Kidney epithelial cell (primary cell): ENCODE measurements at regions not wholly inside any gene's neighbourhood (a gene's known extent, or its start where the extent isn't known, plus 50 kb on each side); places are given as distances from the start of the nearest gene placed in this dataset.

Source experiments
- DNase-seq: peaks from one replicate; pipeline ENCODE4 v3.0.0-alpha.2; 2010; ENCODE audit warnings: low read depth
- H3K27me3 ChIP-seq: 2 replicates; pipeline ENCODE4 v1.6.0; 2011; ENCODE audit warnings: low read length; ENCODE audit not compliant: control insufficient read depth, insufficient read depth
- H3K36me3 ChIP-seq: 2 replicates; pipeline ENCODE4 v1.5.1; 2011; ENCODE audit warnings: low read length; ENCODE audit not compliant: control insufficient read depth, insufficient read depth
- H3K4me3 ChIP-seq: 2 replicates; pipeline ENCODE4 v1.5.1; 2011; ENCODE audit warnings: low read depth, mild to moderate bottlenecking, control low read depth, low read length
- CTCF ChIP-seq: IDR thresholded peaks from 2 replicates; pipeline ENCODE4 v1.5.1; 2011; ENCODE audit warnings: mild to moderate bottlenecking, moderate library complexity, low read length, control low read depth, inconsistent platforms; ENCODE audit not compliant: insufficient read depth, poor library complexity, severe bottlenecking

- no peaks in the 10 kb centered on the region for H3K27me3 ChIP-seq
- DNase-seq: no peak
- TF ChIP-seq CTCF: no peak
- H3K36me3 ChIP-seq: no peaks in the 10 kb centered on the region
- H3K4me3 ChIP-seq: no peak overlapping the region
These were observed 266.0 kb downstream of the MYCN start for GRCh38 chr2:16206191-16206944.

- TF ChIP-seq CTCF: no peak
- DNase-seq: no peak
- H3K36me3 ChIP-seq: no peaks in the 10 kb centered on the region
- H3K4me3 ChIP-seq: no peak overlapping the region
- H3K27me3 ChIP-seq: no peaks in the 10 kb centered on the region
These were observed 265.3 kb downstream of the MYCN start for GRCh38 chr2:16205631-16206030.

GRCh38 chr2:16204886-16205620 is 264.7 kb downstream of the MYCN start:
- no peak for TF ChIP-seq CTCF
- no peaks in the 10 kb centered on the region for H3K27me3 ChIP-seq
- no peak overlapping the region for H3K4me3 ChIP-seq
- DNase-seq: no peak
- H3K36me3 ChIP-seq: no peaks in the 10 kb centered on the region

- TF ChIP-seq CTCF: no peak
- no peaks in the 10 kb centered on the region for H3K36me3 ChIP-seq
- no peak overlapping the region for H3K4me3 ChIP-seq
- no peak for DNase-seq
- no peaks in the 10 kb centered on the region for H3K27me3 ChIP-seq
These were observed 263.9 kb downstream of the MYCN start for GRCh38 chr2:16204251-16204650.

- no peaks in the 10 kb centered on the region for H3K36me3 ChIP-seq
- TF ChIP-seq CTCF: no peak
- DNase-seq: no peak
- no peak overlapping the region for H3K4me3 ChIP-seq
- H3K27me3 ChIP-seq: no peaks in the 10 kb centered on the region
These were observed 263.3 kb downstream of the MYCN start for GRCh38 chr2:16203691-16204090.

- no peak for TF ChIP-seq CTCF
These were observed 262.7 kb downstream of the MYCN start for GRCh38 chr2:16203069-16203468.

More at GRCh38 chr2:16203069-16203468, 262.7 kb downstream of the MYCN start:
- Histone ChIP-seq H3K27me3 (no peaks in the 10 kb centered on the region), H3K36me3 (no peaks in the 10 kb centered on the region), H3K4me3 (no peak overlapping the region)
- no peak for DNase-seq
